HL-60 (cell line): ENCODE measurements at regions not wholly inside any gene's neighbourhood (a gene's known extent, or its start where the extent isn't known, plus 50 kb on each side); places are given as distances from the start of the nearest gene placed in this dataset.
A peak's percentile ranks its signal among the peaks of the same experiment; 100 is the strongest.
"Not testable (repeated sequence)": the region's sequence is repeated elsewhere in the genome, so short reads cannot be mapped to it uniquely, and the experiment has no call there.

Experiments
- DNase-seq, 2 experiments: peaks; one replicate each; pipeline ENCODE4 v3.0.0-alpha.2; 2010 to 2020; ENCODE audit warnings: low read depth in 1 of 2, low spot score in 1 of 2
- H3K27ac ChIP-seq: fragments of 250-450 bp; sonication (Bioruptor Pico); replicated peaks from 2 replicates; pipeline ENCODE4 v1.5.1; 2020; ENCODE audit warnings: mild to moderate bottlenecking, moderate library complexity
- H3K27me3 ChIP-seq: fragments of 250-450 bp; sonication (Bioruptor Pico); 2 replicates; pipeline ENCODE4 v1.5.1; 2021; ENCODE audit warnings: mild to moderate bottlenecking, moderate library complexity; ENCODE audit not compliant: insufficient read depth, poor library complexity, severe bottlenecking
- H3K4me3 ChIP-seq: replicated peaks from 2 replicates; pipeline ENCODE4 v1.5.1; 2011; ENCODE audit warnings: mild to moderate bottlenecking, control low read depth, low read length; ENCODE audit not compliant: insufficient read depth
- CTCF ChIP-seq: IDR thresholded peaks from one replicate; pipeline ENCODE4 v1.5.1; 2011; ENCODE audit warnings: low read length, control low read depth, inconsistent platforms; ENCODE audit not compliant: insufficient read depth
- GABPA ChIP-seq: IDR thresholded peaks from 2 replicates; pipeline ENCODE4 v1.6.1; 2012; ENCODE audit warnings: low read depth
- POLR2AphosphoS5 ChIP-seq: IDR thresholded peaks from 2 replicates; pipeline ENCODE4 v1.6.1; 2012; ENCODE audit warnings: low read depth
- REST ChIP-seq: IDR thresholded peaks from 2 replicates; pipeline ENCODE4 v1.6.1; 2012; ENCODE audit warnings: low read depth; ENCODE audit not compliant: insufficient replicate concordance
- SPI1 ChIP-seq: IDR thresholded peaks from 2 replicates; pipeline ENCODE4 v1.6.1; 2012; ENCODE audit warnings: low read depth, mild to moderate bottlenecking, borderline replicate concordance

- Histone ChIP-seq H3K4me3 (no peak overlapping the region), H3K27me3 (no peaks in the 10 kb centered on the region), H3K27ac (no peak overlapping the region)
- TF ChIP-seq GABPA (no peak), CTCF (no peak), SPI1 (no peak), REST (no peak), POLR2AphosphoS5 (no peak)
- DNase-seq: no peak
Observed at GRCh38 chr14:59026081-59026480, 162.4 kb upstream of the DAAM1 start.

GRCh38 chr14:59026640-59027039, 161.8 kb upstream of the DAAM1 start:
- not testable (repeated sequence) for H3K27ac ChIP-seq, DNase-seq, H3K4me3 ChIP-seq, H3K27me3 ChIP-seq

GRCh38 chr14:59028476-59029202, 159.8 kb upstream of the DAAM1 start:
- peak; percentile 4 to 38 for DNase-seq
- no peak for TF ChIP-seq SPI1
- TF ChIP-seq POLR2AphosphoS5: no peak
- peak; percentile 82 for TF ChIP-seq CTCF
- TF ChIP-seq GABPA: no peak
- TF ChIP-seq REST: no peak
- Histone ChIP-seq H3K27ac (no peak overlapping the region), H3K4me3 (no peak overlapping the region), H3K27me3 (peaks cover 3% of the 10 kb centered on the region)

GRCh38 chr14:59032826-59033225, 155.6 kb upstream of the DAAM1 start:
- TF ChIP-seq SPI1 (no peak), GABPA (no peak), CTCF (no peak), POLR2AphosphoS5 (no peak), REST (no peak)
- no peak for DNase-seq
- no peak overlapping the region for H3K27ac ChIP-seq
- peaks cover 3% of the 10 kb centered on the region for H3K27me3 ChIP-seq
- no peak overlapping the region for H3K4me3 ChIP-seq
